Gastroesophageal sphincter (tissue), 4 donors: ENCODE measurements at regions not wholly inside any gene's neighbourhood (a gene's known extent, or its start where the extent isn't known, plus 50 kb on each side); places are given as distances from the start of the nearest gene placed in this dataset.

Experiments
- ATAC-seq: fragments of 150-250 bp; one replicate; pipeline ENCODE4 v1.9.1; 2016; ENCODE audit warnings: mild to moderate bottlenecking, moderate library complexity
- H3K27ac ChIP-seq, 4 donors: fragments of 200-600 bp; sonication (generic) in 3 of 4; 1 replicate in 3 of 4; 2 replicates in 1 of 4; pipeline ENCODE4 v1.5.1; 2016 to 2019
- H3K27me3 ChIP-seq: fragments of 200-600 bp; sonication (generic); one replicate; pipeline ENCODE4 v1.5.1; 2019
- H3K36me3 ChIP-seq, 2 donors: fragments of 200-600 bp; sonication (generic); one replicate each; pipeline ENCODE4 v1.5.1; 2019; ENCODE audit warnings: control low read depth in 1 of 2
- H3K4me1 ChIP-seq, 3 donors: fragments of 200-600 bp; sonication (generic); 1 replicate in 2 of 3; 2 replicates in 1 of 3; pipeline ENCODE4 v1.5.1; 2016 to 2019; ENCODE audit warnings: control low read depth in 2 of 3
- H3K4me3 ChIP-seq, 2 donors: fragments of 200-600 bp; sonication (generic); one replicate each; pipeline ENCODE4 v1.5.1; 2019; ENCODE audit warnings: mild to moderate bottlenecking in 1 of 2, moderate library complexity in 1 of 2
- H3K9me3 ChIP-seq, 3 donors: fragments of 200-600 bp; sonication (generic); one replicate each; pipeline ENCODE4 v1.5.1; 2017 to 2019; ENCODE audit warnings: control low read depth in 2 of 3
- CTCF ChIP-seq, 4 experiments: fragments of 200-600 bp in 2 of 4; fragments of 450-650 bp in 2 of 4; sonication (generic) in 1 of 4; IDR thresholded peaks; one replicate each; pipeline ENCODE4 v1.5.1; 2017 to 2019; ENCODE audit warnings: antibody characterized with exemption in 4 of 4, mild to moderate bottlenecking in 2 of 4, moderate library complexity in 2 of 4
- EP300 ChIP-seq: sonication (generic); formaldehyde crosslinking; IDR thresholded peaks from one replicate; pipeline ENCODE4 v1.6.1; 2017; ENCODE audit warnings: antibody characterized with exemption, mild to moderate bottlenecking
- POLR2A ChIP-seq, 2 donors: fragments of 450-650 bp; IDR thresholded peaks; one replicate each; pipeline ENCODE4 v1.6.1; 2017; ENCODE audit warnings: antibody characterized with exemption in 2 of 2, mild to moderate bottlenecking in 2 of 2, moderate library complexity in 1 of 2
- POLR2AphosphoS5 ChIP-seq: sonication (generic); formaldehyde crosslinking; IDR thresholded peaks from one replicate; pipeline ENCODE4 v1.6.1; 2017; ENCODE audit warnings: antibody characterized with exemption
- WGBS, 2 donors: methylation state at CpG; one replicate each; pipeline ENCODE4 v1.1.5; 2018; ENCODE audit warnings: low coverage in 1 of 2; 5-methylcytosine and 5-hydroxymethylcytosine counted together

- Histone ChIP-seq H3K27ac (no peak overlapping the region), H3K9me3 (peaks cover 0 to 8% (median 0%) of the 10 kb centered on the region in 3 donors), H3K27me3 (no peaks in the 10 kb centered on the region), H3K36me3 (no peaks in the 10 kb centered on the region), H3K4me3 (no peak overlapping the region), H3K4me1 (peaks cover 0 to 11% (median 0%) of the 10 kb centered on the region in 3 donors)
- no peak for ATAC-seq
- TF ChIP-seq POLR2A (IDR thresholded peaks at IDR 0.05) (no peak), CTCF (IDR thresholded peaks at IDR 0.05) (no peak), EP300 (no peak), POLR2AphosphoS5 (no peak)
- 15 to 27% methylated on average over 1 of the region's 1 CpG for WGBS, 2 donors
These were observed 267.9 kb downstream of the ADGRG6 start for GRCh38 chr6:142569676-142570075.

- Histone ChIP-seq H3K4me3 (no peak overlapping the region), H3K9me3 (peaks cover 0 to 8% (median 0%) of the 10 kb centered on the region in 3 donors), H3K27me3 (no peaks in the 10 kb centered on the region), H3K27ac (no peak overlapping the region), H3K36me3 (no peaks in the 10 kb centered on the region), H3K4me1 (peaks cover 0 to 11% (median 0%) of the 10 kb centered on the region in 3 donors)
- TF ChIP-seq POLR2AphosphoS5 (no peak), CTCF (IDR thresholded peaks at IDR 0.05) (no peak), EP300 (no peak), POLR2A (IDR thresholded peaks at IDR 0.05) (no peak)
- no peak for ATAC-seq
These were observed 268.4 kb downstream of the ADGRG6 start for GRCh38 chr6:142570221-142570671.

- no peaks in the 10 kb centered on the region for H3K9me3 ChIP-seq
- TF ChIP-seq POLR2A (IDR thresholded peaks at IDR 0.05) (no peak), POLR2AphosphoS5 (no peak), CTCF (IDR thresholded peaks at IDR 0.05) (no peak)
- no peak for ATAC-seq
- H3K27me3 ChIP-seq: no peaks in the 10 kb centered on the region
- WGBS, 2 donors: 51 to 63% methylated on average over 1 to 2 of the region's 2 CpGs
- no peaks in the 10 kb centered on the region for H3K4me1 ChIP-seq
- no peak overlapping the region for H3K27ac ChIP-seq
- H3K4me3 ChIP-seq: no peak overlapping the region
- no peaks in the 10 kb centered on the region for H3K36me3 ChIP-seq
These were observed 291.1 kb downstream of the ADGRG6 start for GRCh38 chr6:142592876-142593275.

GRCh38 chr6:142597836-142598235, 296.0 kb downstream of the ADGRG6 start:
- H3K4me1 ChIP-seq: no peaks in the 10 kb centered on the region
- H3K27me3 ChIP-seq: no peaks in the 10 kb centered on the region
- H3K9me3 ChIP-seq: no peaks in the 10 kb centered on the region
- H3K4me3 ChIP-seq: no peak overlapping the region
- WGBS, 2 donors: 26 to 36% methylated on average over 5 of the region's 5 CpGs
- no peak overlapping the region for H3K27ac ChIP-seq
- no peak for ATAC-seq
- TF ChIP-seq EP300: no peak
- TF ChIP-seq CTCF (IDR thresholded peaks at IDR 0.05): no peak
- no peak for TF ChIP-seq POLR2A (IDR thresholded peaks at IDR 0.05)
- no peak for TF ChIP-seq POLR2AphosphoS5
- no peaks in the 10 kb centered on the region for H3K36me3 ChIP-seq

- Histone ChIP-seq H3K36me3 (no peaks in the 10 kb centered on the region), H3K4me3 (no peak overlapping the region), H3K4me1 (no peaks in the 10 kb centered on the region), H3K27ac (no peak overlapping the region), H3K27me3 (no peaks in the 10 kb centered on the region), H3K9me3 (no peaks in the 10 kb centered on the region)
- 91 to 100% methylated on average over 1 of the region's 1 CpG for WGBS, 2 donors
- ATAC-seq: no peak
- TF ChIP-seq EP300 (no peak), POLR2AphosphoS5 (no peak), CTCF (IDR thresholded peaks at IDR 0.05) (no peak), POLR2A (IDR thresholded peaks at IDR 0.05) (no peak)
These were observed 299.6 kb downstream of the ADGRG6 start for GRCh38 chr6:142601427-142601826.
